ENCODE measurements at regions not wholly inside any gene's neighbourhood (a gene's known extent, or its start where the extent isn't known, plus 50 kb on each side); places are given as distances from the start of the nearest gene placed in this dataset.

DNA sequence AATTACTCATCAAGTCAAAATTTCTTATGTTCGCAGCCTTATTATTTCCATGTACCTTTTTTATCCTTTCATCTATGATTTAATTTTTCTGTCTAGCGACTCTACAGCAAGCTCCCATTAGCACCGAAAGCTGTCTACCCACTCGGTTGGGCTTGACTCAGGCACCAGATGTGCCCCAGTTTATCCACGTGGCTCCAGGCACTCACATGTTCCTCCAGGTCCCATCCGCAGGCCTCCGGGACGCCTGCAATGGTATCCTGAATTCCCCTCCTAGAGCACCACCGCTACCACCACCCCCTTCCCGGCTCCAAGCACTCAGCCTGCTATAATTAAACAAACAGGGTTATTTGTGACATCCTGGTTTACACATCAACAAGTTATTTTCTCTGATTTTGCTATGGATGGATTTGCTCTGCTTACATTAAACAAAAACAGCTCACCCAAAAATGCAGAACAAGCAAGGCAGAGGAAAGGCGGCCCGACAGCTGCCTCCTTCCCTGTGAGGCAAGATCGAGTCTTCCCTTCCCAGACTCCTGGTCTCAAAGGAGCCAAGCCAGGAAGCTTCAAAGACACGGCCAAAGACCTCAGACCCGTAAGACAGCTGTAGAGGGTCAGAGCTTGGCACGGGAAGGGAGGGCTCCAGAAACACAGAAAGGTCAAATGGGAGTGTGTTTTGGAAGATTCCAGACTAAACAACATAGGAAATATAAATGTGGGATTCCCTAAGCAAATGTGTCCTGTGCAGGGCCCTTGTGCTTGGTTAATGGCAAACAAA is 253.8 kb downstream of the TTC8 start:
- H3K36me3 ChIP-seq: no peaks in the 10 kb centered on the region
- TF ChIP-seq POLR2A (IDR thresholded peaks at IDR 0.05) (no peak), POLR2AphosphoS5 (IDR thresholded peaks at IDR 0.05) (no peak), EP300 (IDR thresholded peaks at IDR 0.05; ENCODE audit: low read depth) (no peak)
- TF ChIP-seq, protein P1, sequence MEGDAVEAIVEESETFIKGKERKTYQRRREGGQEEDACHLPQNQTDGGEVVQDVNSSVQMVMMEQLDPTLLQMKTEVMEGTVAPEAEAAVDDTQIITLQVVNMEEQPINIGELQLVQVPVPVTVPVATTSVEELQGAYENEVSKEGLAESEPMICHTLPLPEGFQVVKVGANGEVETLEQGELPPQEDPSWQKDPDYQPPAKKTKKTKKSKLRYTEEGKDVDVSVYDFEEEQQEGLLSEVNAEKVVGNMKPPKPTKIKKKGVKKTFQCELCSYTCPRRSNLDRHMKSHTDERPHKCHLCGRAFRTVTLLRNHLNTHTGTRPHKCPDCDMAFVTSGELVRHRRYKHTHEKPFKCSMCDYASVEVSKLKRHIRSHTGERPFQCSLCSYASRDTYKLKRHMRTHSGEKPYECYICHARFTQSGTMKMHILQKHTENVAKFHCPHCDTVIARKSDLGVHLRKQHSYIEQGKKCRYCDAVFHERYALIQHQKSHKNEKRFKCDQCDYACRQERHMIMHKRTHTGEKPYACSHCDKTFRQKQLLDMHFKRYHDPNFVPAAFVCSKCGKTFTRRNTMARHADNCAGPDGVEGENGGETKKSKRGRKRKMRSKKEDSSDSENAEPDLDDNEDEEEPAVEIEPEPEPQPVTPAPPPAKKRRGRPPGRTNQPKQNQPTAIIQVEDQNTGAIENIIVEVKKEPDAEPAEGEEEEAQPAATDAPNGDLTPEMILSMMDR (IDR thresholded peaks at IDR 0.05): no peak
- in situ Hi-C loops (cut with MboI; ENCODE audit: low pct_ligation_motif_present in 1 of 4, low pct_unique_long_range_greater_than_20kb in 1 of 4, low sequenced_read_pairs in 3 of 4) (no loop called here), intact Hi-C loops (cut with DNase I; ENCODE audit: low total_unique reads) (no loop called here)
- 76 to 80% methylated on average over 3 to 16 of the region's 16 CpGs for WGBS, 2 donors (ENCODE audit: low coverage in 1 of 2)
- H3K4me3 ChIP-seq: no peak overlapping the region
- H3K27me3 ChIP-seq: peaks cover under 1% of the 10 kb centered on the region
- no peaks in the 10 kb centered on the region for H3K9me3 ChIP-seq
- no peaks in the 10 kb centered on the region for H3K4me1 ChIP-seq
- DNase-seq: no peak
- H3K27ac ChIP-seq: no peak overlapping the region

DNA sequence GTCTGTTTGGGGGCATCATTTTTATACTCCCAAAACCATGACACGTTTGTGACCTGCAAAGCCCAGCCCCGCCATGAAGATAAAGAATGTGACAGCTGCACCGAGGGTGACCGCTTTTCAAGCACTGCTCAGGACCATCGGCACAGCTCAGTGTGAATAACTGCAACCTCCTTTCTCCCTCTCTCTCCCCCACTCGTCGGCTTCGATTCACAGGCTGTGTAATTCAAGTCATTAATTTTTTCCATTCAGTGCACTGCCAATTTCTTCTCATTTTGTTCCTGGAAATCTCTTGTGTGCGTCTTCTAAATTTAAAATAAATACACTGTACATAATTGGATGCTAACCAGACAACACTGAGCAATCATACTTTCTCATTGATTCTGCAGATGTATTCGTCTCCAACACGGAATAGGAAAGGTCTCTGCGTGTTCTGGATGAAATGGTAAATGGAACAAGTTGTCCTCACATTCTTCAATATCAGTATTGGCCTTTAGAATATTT is 260.8 kb downstream of the TTC8 start:
- no peak for DNase-seq
- WGBS, 2 donors (ENCODE audit: low coverage in 1 of 2): 78 to 82% methylated on average over 8 to 12 of the region's 12 CpGs
- intact Hi-C loops (cut with DNase I; ENCODE audit: low total_unique reads) (no loop called here), in situ Hi-C loops (cut with MboI; ENCODE audit: low pct_ligation_motif_present in 1 of 4, low pct_unique_long_range_greater_than_20kb in 1 of 4, low sequenced_read_pairs in 3 of 4) (no loop called here)
- no peak overlapping the region for H3K4me3 ChIP-seq
- no peaks in the 10 kb centered on the region for H3K36me3 ChIP-seq
- TF ChIP-seq, protein P1 (IDR thresholded peaks at IDR 0.05): no peak
- TF ChIP-seq EP300 (IDR thresholded peaks at IDR 0.05; ENCODE audit: low read depth) (no peak), POLR2A (IDR thresholded peaks at IDR 0.05) (no peak), POLR2AphosphoS5 (IDR thresholded peaks at IDR 0.05) (no peak)
- H3K27ac ChIP-seq: no peak overlapping the region
- no peaks in the 10 kb centered on the region for H3K4me1 ChIP-seq
- no peaks in the 10 kb centered on the region for H3K27me3 ChIP-seq
- no peaks in the 10 kb centered on the region for H3K9me3 ChIP-seq

DNA sequence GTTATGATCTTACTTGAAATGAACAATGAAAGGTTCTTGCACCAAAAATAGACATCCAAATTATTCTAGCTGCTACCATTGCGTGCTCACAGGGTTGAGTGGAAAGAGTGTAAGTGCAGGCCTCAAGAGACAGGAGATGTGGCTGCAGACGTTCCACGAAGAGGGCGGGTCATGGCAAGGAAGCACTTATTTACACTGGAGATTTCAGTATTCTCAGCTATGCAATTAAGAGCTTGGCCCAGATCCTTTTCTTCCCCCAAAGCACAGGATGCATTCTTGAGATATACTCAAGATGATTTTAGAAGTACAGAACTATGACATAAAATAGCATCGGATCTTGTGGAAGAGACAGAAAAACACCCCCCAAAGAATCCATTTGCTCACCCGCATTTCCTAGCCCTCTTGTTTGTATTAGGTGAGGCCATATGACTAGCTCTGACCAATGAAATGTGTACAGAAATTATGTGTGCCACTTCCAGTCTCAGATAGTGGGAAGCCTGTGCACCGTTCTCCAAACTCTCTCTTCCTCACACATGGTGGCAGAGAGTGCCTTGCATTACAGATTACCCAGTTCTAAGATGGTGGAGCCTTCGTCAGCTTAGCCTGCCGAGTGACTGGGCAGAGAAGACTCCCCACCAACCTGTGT is 261.4 kb downstream of the TTC8 start:
- in situ Hi-C loops (cut with MboI; ENCODE audit: low pct_ligation_motif_present in 1 of 4, low pct_unique_long_range_greater_than_20kb in 1 of 4, low sequenced_read_pairs in 3 of 4): no loop called here
- intact Hi-C loops (cut with DNase I; ENCODE audit: low total_unique reads): no loop called here
- no peak for TF ChIP-seq POLR2AphosphoS5 (IDR thresholded peaks at IDR 0.05)
- TF ChIP-seq, protein P1 (IDR thresholded peaks at IDR 0.05): no peak
- no peak for TF ChIP-seq POLR2A (IDR thresholded peaks at IDR 0.05)
- no peak for TF ChIP-seq EP300 (IDR thresholded peaks at IDR 0.05; ENCODE audit: low read depth)
- Histone ChIP-seq H3K27ac (no peak overlapping the region), H3K4me1 (no peaks in the 10 kb centered on the region), H3K27me3 (no peaks in the 10 kb centered on the region), H3K4me3 (no peak overlapping the region), H3K36me3 (no peaks in the 10 kb centered on the region), H3K9me3 (no peaks in the 10 kb centered on the region)
- DNase-seq: no peak
- WGBS, 2 donors (ENCODE audit: low coverage in 1 of 2): 62 to 76% methylated on average over 3 to 9 of the region's 9 CpGs

DNA sequence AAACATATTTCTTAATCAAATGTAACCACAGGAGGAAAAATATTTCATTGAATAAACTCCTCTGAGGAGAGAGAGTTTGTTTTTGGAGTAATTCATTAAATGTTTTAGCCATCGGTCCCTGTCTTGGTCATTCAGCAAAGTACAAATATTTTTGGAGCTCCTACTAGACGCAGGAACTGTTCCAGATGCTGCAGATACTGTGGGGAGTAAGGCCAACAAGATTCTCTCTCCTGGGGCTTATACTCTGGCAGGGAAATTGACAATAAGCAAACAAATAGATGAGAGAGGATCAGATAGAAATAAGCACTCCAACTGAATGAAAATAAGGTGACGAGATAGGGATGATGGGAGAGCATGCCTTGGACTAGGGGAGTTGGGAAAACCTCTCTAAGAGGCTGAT is 264.1 kb downstream of the TTC8 start:
- no peak overlapping the region for H3K4me3 ChIP-seq
- intact Hi-C loops (cut with DNase I; ENCODE audit: low total_unique reads): no loop called here
- DNase-seq: no peak

More for the DNA sequence above, 264.1 kb downstream of the TTC8 start:
- H3K4me1 ChIP-seq: no peaks in the 10 kb centered on the region
- in situ Hi-C loops (cut with MboI; ENCODE audit: low pct_ligation_motif_present in 1 of 4, low pct_unique_long_range_greater_than_20kb in 1 of 4, low sequenced_read_pairs in 3 of 4): no loop called here
- no peaks in the 10 kb centered on the region for H3K9me3 ChIP-seq
- TF ChIP-seq POLR2A (IDR thresholded peaks at IDR 0.05) (no peak), POLR2AphosphoS5 (IDR thresholded peaks at IDR 0.05) (no peak), EP300 (IDR thresholded peaks at IDR 0.05; ENCODE audit: low read depth) (no peak)
- TF ChIP-seq, protein P1 (IDR thresholded peaks at IDR 0.05): no peak
- H3K27ac ChIP-seq: no peak overlapping the region
- 69 to 70% methylated on average over 3 of the region's 3 CpGs for WGBS, 2 donors (ENCODE audit: low coverage in 1 of 2)
- no peaks in the 10 kb centered on the region for H3K36me3 ChIP-seq
- no peaks in the 10 kb centered on the region for H3K27me3 ChIP-seq

Data from transverse colon (tissue), 4 donors.